SK-N-SH treated with all-trans-retinoic acid at 6 μM for 48 hours (cell line): ENCODE measurements at regions not wholly inside any gene's neighbourhood (a gene's known extent, or its start where the extent isn't known, plus 50 kb on each side); places are given as distances from the start of the nearest gene placed in this dataset.

Source experiments
- ATAC-seq: fragments of 200-7000 bp; cut with Tn5 transposase; 3 replicates; pipeline ENCODE4 v1.9.1; 2020; ENCODE audit warnings: mild to moderate bottlenecking, moderate library complexity
- ARNTL ChIP-seq: fragments of 450-650 bp; formaldehyde crosslinking; IDR thresholded peaks from 2 replicates; pipeline ENCODE4 v1.5.0; 2020; ENCODE audit warnings: low read depth, mild to moderate bottlenecking, moderate library complexity, borderline replicate concordance
- CREB5 ChIP-seq: fragments of 250-450 bp; sonication (Bioruptor Pico); IDR thresholded peaks from 2 replicates; pipeline ENCODE4 v1.5.1; 2020; ENCODE audit warnings: low read depth, mild to moderate bottlenecking, moderate library complexity
- CSDC2 ChIP-seq: fragments of 250-450 bp; sonication (Bioruptor Pico); IDR thresholded peaks from 2 replicates; pipeline ENCODE4 v1.5.0; 2020; ENCODE audit warnings: mild to moderate bottlenecking, moderate library complexity
- CSRNP3 ChIP-seq: fragments of 250-450 bp; sonication (Bioruptor Pico); IDR thresholded peaks from 2 replicates; pipeline ENCODE4 v1.5.1; 2021; ENCODE audit warnings: mild to moderate bottlenecking, moderate library complexity
- GLIS3 ChIP-seq: fragments of 250-450 bp; sonication (Bioruptor Pico); IDR thresholded peaks from 2 replicates; pipeline ENCODE4 v1.5.0; 2020; ENCODE audit warnings: mild to moderate bottlenecking, moderate library complexity
- ISL1 ChIP-seq: fragments of 250-450 bp; sonication (Bioruptor Pico); IDR thresholded peaks from 2 replicates; pipeline ENCODE4 v2.1.2; 2022; ENCODE audit warnings: mild to moderate bottlenecking, moderate library complexity
- OSR1 ChIP-seq: fragments of 250-450 bp; sonication (Bioruptor Pico); IDR thresholded peaks from 2 replicates; pipeline ENCODE4 v1.8.0; 2022; ENCODE audit warnings: moderate library complexity, mild to moderate bottlenecking, inconsistent platforms
- PATZ1 ChIP-seq: fragments of 250-450 bp; sonication (Bioruptor Pico); IDR thresholded peaks from 2 replicates; pipeline ENCODE4 v1.8.0; 2020; ENCODE audit warnings: mild to moderate bottlenecking, moderate library complexity, borderline replicate concordance
- POU6F1 ChIP-seq: fragments of 250-450 bp; sonication (Bioruptor Pico); IDR thresholded peaks from 2 replicates; pipeline ENCODE4 v1.8.0; 2021; ENCODE audit warnings: low read depth, mild to moderate bottlenecking, moderate library complexity, borderline replicate concordance
- PPARA ChIP-seq: fragments of 250-450 bp; sonication (Bioruptor Pico); IDR thresholded peaks from 2 replicates; pipeline ENCODE4 v1.5.0; 2020; ENCODE audit warnings: mild to moderate bottlenecking, borderline replicate concordance
- RARB ChIP-seq: fragments of 250-450 bp; sonication (Bioruptor Pico); IDR thresholded peaks from 2 replicates; pipeline ENCODE4 v1.8.0; 2021; ENCODE audit warnings: mild to moderate bottlenecking, moderate library complexity
- TCF4 ChIP-seq: fragments of 250-450 bp; sonication (Bioruptor Pico); IDR thresholded peaks from 2 replicates; pipeline ENCODE4 v1.8.0; 2021; ENCODE audit warnings: mild to moderate bottlenecking, moderate library complexity, borderline replicate concordance
- TOX ChIP-seq: fragments of 250-450 bp; sonication (Bioruptor Pico); IDR thresholded peaks from 2 replicates; pipeline ENCODE4 v1.8.0; 2021; ENCODE audit warnings: mild to moderate bottlenecking, moderate library complexity, borderline replicate concordance
- TSHZ2 ChIP-seq: fragments of 250-450 bp; sonication (Bioruptor Pico); IDR thresholded peaks from 2 replicates; pipeline ENCODE4 v1.5.0; 2020; ENCODE audit warnings: mild to moderate bottlenecking, moderate library complexity
- ZC3H10 ChIP-seq: fragments of 250-450 bp; sonication (Bioruptor Pico); IDR thresholded peaks from 2 replicates; pipeline ENCODE4 v1.5.1; 2021; ENCODE audit warnings: mild to moderate bottlenecking, moderate library complexity
- ZFP3 ChIP-seq: fragments of 250-450 bp; sonication (Bioruptor Pico); IDR thresholded peaks from 2 replicates; pipeline ENCODE4 v1.5.0; 2020; ENCODE audit warnings: mild to moderate bottlenecking, moderate library complexity
- ZFP30 ChIP-seq: fragments of 450-650 bp; formaldehyde crosslinking; IDR thresholded peaks from 2 replicates; pipeline ENCODE4 v1.5.0; 2022; ENCODE audit warnings: mild to moderate bottlenecking, moderate library complexity
- ZNF565 ChIP-seq: fragments of 450-650 bp; formaldehyde crosslinking; conservative IDR thresholded peaks from 2 replicates; pipeline ENCODE4 v1.5.0; 2020; ENCODE audit warnings: low read depth, mild to moderate bottlenecking, moderate library complexity
- ZNF70 ChIP-seq: fragments of 450-650 bp; formaldehyde crosslinking; IDR thresholded peaks from 2 replicates; pipeline ENCODE4 v1.5.0; 2020; ENCODE audit warnings: mild to moderate bottlenecking, moderate library complexity

GRCh38 chr15:99451484-99451883 lies 114.3 kb upstream of the MEF2A start:
- TF ChIP-seq PATZ1 (no peak), CSRNP3 (CRISPR knock-in tag) (no peak), ISL1 (CRISPR knock-in tag) (no peak), ZFP30 (no peak), ARNTL (CRISPR knock-in tag) (no peak)
- TF ChIP-seq, all 23 proteins: peak for 0
- no peak for ATAC-seq

GRCh38 chr15:99452010-99452409 lies 113.8 kb upstream of the MEF2A start:
- no peak for ATAC-seq
- TF ChIP-seq ZC3H10 (no peak), ZNF565 (CRISPR knock-in tag) (no peak), ZFP3 (CRISPR knock-in tag) (no peak), OSR1 (CRISPR knock-in tag) (no peak), TOX (CRISPR knock-in tag) (no peak), ISL1 (CRISPR knock-in tag) (no peak), CSDC2 (no peak), CSRNP3 (CRISPR knock-in tag) (no peak)

- no peak for ATAC-seq
- no peak for TF ChIP-seq ISL1 (CRISPR knock-in tag)
- TF ChIP-seq ARNTL (CRISPR knock-in tag) = no peak
- no peak for TF ChIP-seq GLIS3 (CRISPR knock-in tag)
- no peak for TF ChIP-seq RARB (CRISPR knock-in tag)
- TF ChIP-seq ZNF565 (CRISPR knock-in tag) = no peak
- TF ChIP-seq ZC3H10 = no peak
- TF ChIP-seq TSHZ2 (CRISPR knock-in tag) = no peak
- TF ChIP-seq ZNF70 (CRISPR knock-in tag) = no peak
- no peak for TF ChIP-seq PPARA (CRISPR knock-in tag)
Observed at GRCh38 chr15:99452728-99453636, 112.8 kb upstream of the MEF2A start.

- ATAC-seq = no peak
- no peak for TF ChIP-seq TCF4
- no peak for TF ChIP-seq ZNF70 (CRISPR knock-in tag)
- no peak for TF ChIP-seq ZFP30
- TF ChIP-seq POU6F1 = no peak
- TF ChIP-seq OSR1 (CRISPR knock-in tag) = no peak
- TF ChIP-seq TOX (CRISPR knock-in tag) = no peak
- TF ChIP-seq CSDC2 = no peak
- no peak for TF ChIP-seq GLIS3 (CRISPR knock-in tag)
- TF ChIP-seq ARNTL (CRISPR knock-in tag) = no peak
- TF ChIP-seq PPARA (CRISPR knock-in tag) = no peak
- TF ChIP-seq CREB5 (CRISPR knock-in tag) = no peak
- TF ChIP-seq ISL1 (CRISPR knock-in tag) = no peak
- TF ChIP-seq PATZ1 = no peak
- no peak for TF ChIP-seq ZFP3 (CRISPR knock-in tag)
Observed at GRCh38 chr15:99453637-99454030, 112.2 kb upstream of the MEF2A start.
